ENCODE measurements at regions not wholly inside any gene's neighbourhood (a gene's known extent, or its start where the extent isn't known, plus 50 kb on each side); places are given as distances from the start of the nearest gene placed in this dataset.

DNA sequence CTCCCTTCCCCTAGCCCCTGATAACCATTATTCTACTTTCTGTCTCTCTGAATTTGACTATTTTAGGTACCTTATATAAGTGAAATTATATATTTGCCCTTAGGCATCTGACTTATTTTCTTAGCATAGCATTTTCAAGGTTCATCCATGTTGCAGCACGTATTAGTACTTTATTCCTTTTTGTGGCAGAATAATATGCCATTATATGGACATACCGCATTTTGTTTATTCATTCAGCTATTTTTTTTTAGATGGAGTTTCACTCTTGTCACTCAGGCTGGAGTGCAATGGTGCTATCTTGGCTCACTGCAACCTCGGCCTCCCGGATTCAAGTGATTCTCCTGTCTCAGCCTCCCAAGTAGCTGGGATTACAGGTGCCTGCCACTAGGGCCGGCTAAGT is 326.2 kb upstream of the PLXNA2 start:
- POLR2A ChIA-PET = no interaction called here
- CTCF ChIA-PET = interaction anchor here (0.6 kb wide), 1 partner anchor 20 kb away, joined by 3 read pairs; no protein-coding TSS in a partner anchor

DNA sequence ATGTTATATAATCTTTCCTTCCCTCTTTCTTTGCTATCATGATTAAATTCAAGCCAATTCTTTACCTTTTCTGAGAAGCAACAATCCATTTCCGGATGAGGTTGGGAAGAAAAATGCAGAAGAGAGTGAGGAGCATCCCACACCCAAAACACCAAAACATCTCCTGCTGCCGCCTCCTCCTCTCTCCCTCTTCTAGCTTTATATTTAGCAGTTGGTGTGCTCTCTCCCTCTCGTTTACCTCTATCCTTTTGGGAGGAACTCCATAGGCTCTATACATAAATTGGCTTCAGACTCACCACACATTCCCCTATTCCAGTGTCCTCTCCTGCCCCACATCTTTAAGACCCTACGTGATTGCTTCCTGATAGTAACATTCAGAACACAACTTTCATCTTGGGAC is 332.2 kb upstream of the PLXNA2 start:
- Histone ChIP-seq H3K36me3 (ENCODE audit: control insufficient read depth in 2 of 2, insufficient read depth in 1 of 2, low read length in 2 of 2) (no peaks in the 10 kb centered on the region), H3K9me3 (ENCODE audit: control insufficient read depth, insufficient read depth, low read depth, low read length) (no peaks in the 10 kb centered on the region), H3K27ac (ENCODE audit: extremely low read depth, low read depth, low read length) (no peak overlapping the region), H3K4me3 (ENCODE audit: low read depth, low read length) (no peak overlapping the region), H3K4me1 (ENCODE audit: control insufficient read depth, insufficient read depth, low read length) (no peaks in the 10 kb centered on the region)
- CTCF ChIA-PET = interaction anchor here (0.6 kb wide), 1 partner anchor 420 kb away, joined by 5 read pairs; no protein-coding TSS in a partner anchor
- TF ChIP-seq ZNF223 (tag by site-specific recombination; IDR thresholded peaks at IDR 0.05) (no peak), HOXA7 (CRISPR knock-in tag; IDR thresholded peaks at IDR 0.05; ENCODE audit: borderline replicate concordance) (no peak), ZNF473 (tag by site-specific recombination; IDR thresholded peaks at IDR 0.05) (no peak), ZNF214 (tag by site-specific recombination; IDR thresholded peaks at IDR 0.05; ENCODE audit: borderline replicate concordance) (no peak), ZNF585B (tag by site-specific recombination; IDR thresholded peaks at IDR 0.05) (no peak), ZBTB1 (tag by site-specific recombination; IDR thresholded peaks at IDR 0.05) (no peak), SP7 (tag by site-specific recombination; IDR thresholded peaks at IDR 0.05) (no peak)
- POLR2A ChIA-PET = no interaction called here

More for the DNA sequence above, 326.2 kb upstream of the PLXNA2 start:
- Histone ChIP-seq H3K9me3 (ENCODE audit: control insufficient read depth, insufficient read depth, low read depth, low read length) (no peaks in the 10 kb centered on the region), H3K36me3 (ENCODE audit: control insufficient read depth in 2 of 2, insufficient read depth in 1 of 2, low read length in 2 of 2) (no peaks in the 10 kb centered on the region), H3K4me1 (ENCODE audit: control insufficient read depth, insufficient read depth, low read length) (no peaks in the 10 kb centered on the region), H3K27ac (ENCODE audit: extremely low read depth, low read depth, low read length) (no peak overlapping the region), H3K4me3 (ENCODE audit: low read depth, low read length) (no peak overlapping the region)
- no peak for TF ChIP-seq KLF9 (tag by site-specific recombination; IDR thresholded peaks at IDR 0.05; ENCODE audit: low read depth)
- no peak for TF ChIP-seq RBAK (tag by site-specific recombination; IDR thresholded peaks at IDR 0.05)
- TF ChIP-seq ZNF677 (tag by site-specific recombination; IDR thresholded peaks at IDR 0.05) = no peak
- no peak for TF ChIP-seq ZNF155 (tag by site-specific recombination; IDR thresholded peaks at IDR 0.05)
- 0 out of 2 replicates have a peak, but pooled peaks have one; percentile 5 for TF ChIP-seq ZNF146 (tag by site-specific recombination; IDR thresholded peaks at IDR 0.05)
- TF ChIP-seq ZFP41 (tag by site-specific recombination; IDR thresholded peaks at IDR 0.05; ENCODE audit: borderline replicate concordance) = no peak

DNA sequence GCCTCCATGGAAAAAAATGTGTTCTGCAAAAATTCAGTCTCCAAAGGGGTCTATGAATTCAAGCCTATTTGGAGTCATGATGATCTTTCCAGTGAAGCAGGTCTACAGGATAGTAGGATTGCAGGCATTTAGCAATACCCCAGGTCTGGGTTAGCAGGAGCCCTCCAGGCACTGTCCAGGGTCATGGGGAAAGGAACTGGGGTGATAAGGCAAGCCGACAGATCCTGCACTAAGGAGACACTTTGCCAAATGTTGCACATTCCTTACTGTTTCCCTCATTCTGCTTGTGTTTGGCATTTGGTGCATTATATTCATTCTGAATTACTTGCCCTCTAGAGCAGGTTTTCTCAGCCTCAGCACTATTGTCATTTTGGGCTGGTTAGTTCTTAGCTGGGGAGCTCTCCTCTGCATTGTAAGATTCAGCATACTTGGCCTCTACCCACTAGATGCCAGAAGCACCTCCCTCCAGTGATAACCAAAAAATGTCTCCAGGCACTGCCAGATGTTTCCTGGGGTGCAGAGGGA is 333.3 kb upstream of the PLXNA2 start:
- H3K36me3 ChIP-seq (ENCODE audit: control insufficient read depth in 2 of 2, insufficient read depth in 1 of 2, low read length in 2 of 2) = no peaks in the 10 kb centered on the region
- ChIA-PET POLR2A (no interaction called here), CTCF (interaction anchor here (0.8 to 1.0 kb wide), 2 partner anchors 299 to 484 kb away, joined by 3 read pairs; no protein-coding TSS in a partner anchor)
- no peak overlapping the region for H3K4me3 ChIP-seq (ENCODE audit: low read depth, low read length)
- no peak overlapping the region for H3K27ac ChIP-seq (ENCODE audit: extremely low read depth, low read depth, low read length)
- TF ChIP-seq ZNF549 (tag by site-specific recombination; IDR thresholded peaks at IDR 0.05) = no peak
- TF ChIP-seq ZNF654 (tag by site-specific recombination; IDR thresholded peaks at IDR 0.05; ENCODE audit: low read depth) = no peak
- TF ChIP-seq, protein P1, sequence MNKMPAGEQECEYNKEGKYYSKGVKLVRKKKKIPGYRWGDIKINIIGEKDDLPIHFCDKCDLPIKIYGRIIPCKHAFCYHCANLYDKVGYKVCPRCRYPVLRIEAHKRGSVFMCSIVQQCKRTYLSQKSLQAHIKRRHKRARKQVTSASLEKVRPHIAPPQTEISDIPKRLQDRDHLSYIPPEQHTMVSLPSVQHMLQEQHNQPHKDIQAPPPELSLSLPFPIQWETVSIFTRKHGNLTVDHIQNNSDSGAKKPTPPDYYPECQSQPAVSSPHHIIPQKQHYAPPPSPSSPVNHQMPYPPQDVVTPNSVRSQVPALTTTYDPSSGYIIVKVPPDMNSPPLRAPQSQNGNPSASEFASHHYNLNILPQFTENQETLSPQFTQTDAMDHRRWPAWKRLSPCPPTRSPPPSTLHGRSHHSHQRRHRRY (tag by site-specific recombination; IDR thresholded peaks at IDR 0.05) = no peak
- no peak for TF ChIP-seq ZNF792 (tag by site-specific recombination; IDR thresholded peaks at IDR 0.05)
- TF ChIP-seq, protein P2, sequence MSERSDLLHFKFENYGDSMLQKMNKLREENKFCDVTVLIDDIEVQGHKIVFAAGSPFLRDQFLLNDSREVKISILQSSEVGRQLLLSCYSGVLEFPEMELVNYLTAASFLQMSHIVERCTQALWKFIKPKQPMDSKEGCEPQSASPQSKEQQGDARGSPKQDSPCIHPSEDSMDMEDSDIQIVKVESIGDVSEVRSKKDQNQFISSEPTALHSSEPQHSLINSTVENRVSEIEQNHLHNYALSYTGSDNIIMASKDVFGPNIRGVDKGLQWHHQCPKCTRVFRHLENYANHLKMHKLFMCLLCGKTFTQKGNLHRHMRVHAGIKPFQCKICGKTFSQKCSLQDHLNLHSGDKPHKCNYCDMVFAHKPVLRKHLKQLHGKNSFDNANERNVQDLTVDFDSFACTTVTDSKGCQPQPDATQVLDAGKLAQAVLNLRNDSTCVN (tag by site-specific recombination; optimal IDR thresholded peaks at IDR 0.05) = no peak
- no peak for TF ChIP-seq YY1 (tag by site-specific recombination; IDR thresholded peaks at IDR 0.05)
- TF ChIP-seq ZSCAN30 (tag by site-specific recombination; IDR thresholded peaks at IDR 0.05) = no peak
- no peak for TF ChIP-seq ZNF571 (tag by site-specific recombination; IDR thresholded peaks at IDR 0.05)
- no peak for TF ChIP-seq ZNF350 (tag by site-specific recombination; IDR thresholded peaks at IDR 0.05)
- TF ChIP-seq, protein P3, sequence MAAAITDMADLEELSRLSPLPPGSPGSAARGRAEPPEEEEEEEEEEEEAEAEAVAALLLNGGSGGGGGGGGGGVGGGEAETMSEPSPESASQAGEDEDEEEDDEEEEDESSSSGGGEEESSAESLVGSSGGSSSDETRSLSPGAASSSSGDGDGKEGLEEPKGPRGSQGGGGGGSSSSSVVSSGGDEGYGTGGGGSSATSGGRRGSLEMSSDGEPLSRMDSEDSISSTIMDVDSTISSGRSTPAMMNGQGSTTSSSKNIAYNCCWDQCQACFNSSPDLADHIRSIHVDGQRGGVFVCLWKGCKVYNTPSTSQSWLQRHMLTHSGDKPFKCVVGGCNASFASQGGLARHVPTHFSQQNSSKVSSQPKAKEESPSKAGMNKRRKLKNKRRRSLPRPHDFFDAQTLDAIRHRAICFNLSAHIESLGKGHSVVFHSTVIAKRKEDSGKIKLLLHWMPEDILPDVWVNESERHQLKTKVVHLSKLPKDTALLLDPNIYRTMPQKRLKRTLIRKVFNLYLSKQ (tag by site-specific recombination; IDR thresholded peaks at IDR 0.05; ENCODE audit: borderline replicate concordance) = no peak
- no peaks in the 10 kb centered on the region for H3K9me3 ChIP-seq (ENCODE audit: control insufficient read depth, insufficient read depth, low read depth, low read length)
- H3K4me1 ChIP-seq (ENCODE audit: control insufficient read depth, insufficient read depth, low read length) = no peaks in the 10 kb centered on the region
